Peyer's patch (tissue), 4 donors: ENCODE measurements at regions not wholly inside any gene's neighbourhood (a gene's known extent, or its start where the extent isn't known, plus 50 kb on each side); places are given as distances from the start of the nearest gene placed in this dataset.

Experiments used
- CTCF ChIP-seq, 6 experiments: fragments of 450-650 bp in 4 of 6; fragments of 200-600 bp in 2 of 6; sonication (generic) in 1 of 6; IDR thresholded peaks; one replicate each; pipeline ENCODE4 v1.5.1; 2017 to 2019; ENCODE audit warnings: antibody characterized with exemption in 6 of 6, mild to moderate bottlenecking in 3 of 6, moderate library complexity in 1 of 6
- POLR2A ChIP-seq, 2 donors: fragments of 450-650 bp; IDR thresholded peaks; one replicate each; pipeline ENCODE4 v1.5.1; 2017; ENCODE audit warnings: antibody characterized with exemption in 2 of 2, mild to moderate bottlenecking in 2 of 2, moderate library complexity in 2 of 2

- no peak for TF ChIP-seq CTCF (IDR thresholded peaks at IDR 0.05)
- no peak for TF ChIP-seq POLR2A (IDR thresholded peaks at IDR 0.05)
Measured at GRCh38 chr10:29689001-29689400, 54.2 kb upstream of the SVIL start.
